ENCODE measurements at regions not wholly inside any gene's neighbourhood (a gene's known extent, or its start where the extent isn't known, plus 50 kb on each side); places are given as distances from the start of the nearest gene placed in this dataset.
A peak's percentile ranks its signal among the peaks of the same experiment; 100 is the strongest.

DNA sequence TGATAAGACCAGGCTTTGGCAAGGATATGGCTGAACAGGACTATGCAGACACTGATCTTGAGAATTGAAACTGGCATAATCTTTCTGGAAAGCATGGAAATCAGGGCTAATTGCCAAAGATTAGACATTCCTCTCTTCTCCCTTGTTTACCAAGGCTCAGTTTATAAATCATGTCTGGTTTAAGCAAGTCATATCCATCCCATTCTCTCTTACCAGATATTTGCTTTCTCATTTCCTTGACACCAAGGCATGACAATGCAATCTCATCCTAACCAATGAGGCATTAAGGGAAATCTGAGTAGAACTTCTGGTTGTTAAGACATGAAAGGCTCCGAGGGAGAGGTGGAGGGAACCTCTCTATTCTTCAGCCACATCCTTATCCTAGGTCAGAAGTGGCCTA lies 110.3 kb upstream of the CEP85L start:
- DNase-seq: no peak

DNA sequence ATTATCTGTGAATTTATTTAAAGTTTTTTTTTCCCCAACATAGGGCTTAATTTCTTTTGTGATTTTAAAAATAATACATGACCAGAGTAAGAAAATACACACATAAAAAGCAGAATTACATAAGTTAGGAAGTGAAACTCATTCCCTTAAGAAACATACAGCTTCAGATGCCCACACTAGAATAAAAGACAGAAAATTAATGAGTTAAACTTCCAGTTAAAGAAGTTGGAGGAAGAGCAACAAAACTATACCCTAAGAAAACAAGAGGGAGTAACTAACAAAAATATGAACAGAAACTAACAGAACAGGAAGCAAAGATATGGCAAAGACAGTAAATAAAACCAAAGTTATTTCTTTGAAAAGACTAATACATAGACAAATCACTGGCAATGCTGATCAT lies 107.6 kb upstream of the CEP85L start:
- no peak for DNase-seq

DNA sequence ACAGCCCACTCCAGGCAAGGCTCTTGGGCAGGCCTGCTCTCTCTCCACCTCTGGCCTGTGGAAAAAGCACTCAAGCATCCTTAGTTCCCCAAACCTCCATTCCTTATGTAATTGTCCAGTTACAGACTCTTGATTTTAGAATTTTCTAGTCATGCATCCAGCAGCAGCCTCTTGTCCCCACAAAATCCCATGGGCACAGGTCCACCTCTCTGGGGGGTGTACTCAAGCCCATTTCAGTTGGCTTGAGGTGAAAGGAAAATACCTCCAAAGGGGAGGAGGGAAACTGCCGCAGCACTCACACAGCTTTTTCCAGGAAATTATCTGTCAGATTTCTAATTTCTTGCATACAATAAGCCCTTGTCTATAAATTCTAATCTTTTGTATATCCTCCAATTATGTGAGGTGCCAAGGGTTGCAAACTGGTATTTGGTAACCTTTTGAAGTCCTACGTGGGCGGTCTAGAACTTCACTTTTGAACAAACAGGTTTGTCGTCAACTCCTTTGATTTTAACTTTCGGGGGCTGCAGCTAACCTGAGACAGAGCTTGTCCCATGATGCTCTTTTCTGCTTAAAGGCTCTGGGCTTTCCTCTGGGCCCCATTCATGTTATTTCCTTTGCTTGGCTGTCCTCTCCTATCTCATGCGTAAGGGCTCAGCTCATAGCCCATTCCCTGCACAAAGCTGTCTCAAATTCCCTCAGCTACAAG lies 104.7 kb upstream of the CEP85L start:
- DNase-seq: no peak

DNA sequence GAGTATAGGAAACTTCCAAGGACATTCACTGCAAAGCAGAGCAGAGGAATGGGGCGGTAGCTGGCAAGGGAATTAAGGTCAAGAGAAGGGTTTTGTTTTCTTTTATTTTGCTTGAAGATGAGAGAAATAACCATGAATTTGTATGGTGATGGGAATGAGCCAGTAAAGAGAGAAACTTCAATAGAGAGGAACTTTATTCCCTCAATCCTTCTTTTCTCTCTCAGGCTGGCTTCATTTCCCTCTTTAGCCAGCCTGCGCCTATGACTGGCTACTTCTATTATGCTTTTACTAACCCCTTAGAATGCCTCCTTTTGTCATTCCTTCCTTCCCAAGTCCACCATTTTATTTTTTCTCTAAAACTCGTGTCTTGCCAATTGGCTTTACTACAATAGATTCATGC lies 101.4 kb upstream of the CEP85L start:
- no peak for DNase-seq

DNA sequence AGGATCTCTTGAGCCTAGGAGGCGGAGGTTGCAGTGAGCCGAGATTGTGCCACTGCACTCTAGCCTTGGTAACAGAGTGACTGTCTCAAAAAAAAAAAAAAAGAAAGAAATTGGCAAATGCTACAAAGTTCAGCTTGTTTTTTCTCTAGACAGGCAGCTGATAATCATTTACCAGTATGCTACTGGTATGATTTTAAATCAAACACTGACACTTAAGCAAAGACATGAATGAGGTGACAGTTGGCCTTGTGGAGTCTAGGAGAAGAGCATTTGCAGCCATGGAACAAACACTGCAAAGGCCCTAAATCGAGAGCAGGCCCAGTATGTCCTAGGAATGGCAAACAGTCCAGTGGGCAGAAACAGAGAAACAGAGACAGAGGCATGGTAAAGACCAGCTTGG lies 99.7 kb upstream of the CEP85L start:
- no peak for DNase-seq

DNA sequence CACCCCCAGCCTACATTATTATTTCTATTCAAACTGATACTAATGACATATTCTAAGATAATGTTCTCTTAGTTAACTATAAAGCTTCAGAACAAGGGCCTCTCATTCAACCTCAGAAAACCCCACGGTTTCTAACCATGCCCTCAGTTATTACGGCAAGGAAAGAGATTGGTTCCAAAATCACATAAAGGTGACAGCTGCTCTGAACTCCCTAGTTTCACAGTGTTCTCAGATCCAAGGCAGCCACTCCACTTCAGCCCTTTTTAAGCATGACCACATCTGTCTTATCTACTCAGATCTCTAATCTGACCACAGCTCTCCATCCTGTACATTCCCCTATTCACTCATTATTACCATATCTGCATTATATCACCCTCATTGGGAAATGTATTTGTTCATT lies 98.8 kb upstream of the CEP85L start:
- DNase-seq: no peak

DNA sequence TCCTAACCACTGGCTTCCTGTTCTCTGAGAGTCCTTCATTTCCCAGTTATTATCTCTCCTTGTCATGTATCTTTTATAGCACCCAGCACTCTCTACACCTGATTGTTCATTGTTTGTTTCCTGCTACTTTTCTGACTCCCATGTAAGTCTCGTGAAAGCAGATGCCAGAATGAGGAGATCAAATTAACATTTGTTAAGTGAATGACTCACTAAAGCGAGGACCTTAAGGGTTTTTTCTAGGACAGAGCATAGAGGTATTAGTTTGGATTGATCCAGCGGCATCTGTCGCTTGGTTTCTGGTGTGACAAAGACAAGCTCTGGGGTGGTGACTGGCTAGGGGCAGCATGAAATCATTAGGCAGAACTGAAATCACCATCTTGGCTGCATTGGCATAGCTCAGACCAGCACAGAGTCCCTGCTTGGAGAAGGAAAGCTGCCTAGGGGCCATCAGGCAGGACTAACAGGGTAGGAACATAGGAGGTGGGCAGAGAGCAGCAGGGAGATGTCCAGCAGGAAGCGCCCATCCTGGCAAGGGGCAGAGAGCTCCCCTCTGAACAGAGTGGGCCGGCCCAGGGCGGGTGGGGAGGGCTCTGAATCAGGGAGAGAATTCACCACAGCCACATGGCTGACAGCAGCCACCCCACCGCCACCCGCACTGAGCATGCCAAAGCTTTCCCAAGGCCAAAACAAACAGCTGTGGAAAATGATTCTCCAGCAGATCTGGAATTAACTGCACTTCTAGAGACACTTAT lies 97.1 kb upstream of the CEP85L start:
- DNase-seq: peak in 40 of 56 donors; percentile 9 to 70 (median 35)

DNA sequence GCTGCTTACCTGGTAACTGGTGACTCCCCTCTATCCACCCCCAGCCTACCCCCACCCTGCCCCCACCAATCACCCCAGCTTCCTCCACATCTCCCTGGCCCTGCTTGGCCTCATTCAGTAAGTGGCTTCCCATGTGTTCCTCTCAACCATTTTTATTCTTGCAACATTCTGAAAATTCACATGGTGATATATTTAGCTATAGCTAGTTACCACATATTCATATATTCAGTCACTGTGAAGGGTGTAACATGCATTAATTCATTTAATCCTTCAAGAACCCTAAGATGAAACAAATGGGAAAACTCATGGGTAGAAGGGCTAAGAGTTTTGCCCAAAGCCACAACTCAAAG lies 95.4 kb upstream of the CEP85L start:
- no peak for DNase-seq

DNA sequence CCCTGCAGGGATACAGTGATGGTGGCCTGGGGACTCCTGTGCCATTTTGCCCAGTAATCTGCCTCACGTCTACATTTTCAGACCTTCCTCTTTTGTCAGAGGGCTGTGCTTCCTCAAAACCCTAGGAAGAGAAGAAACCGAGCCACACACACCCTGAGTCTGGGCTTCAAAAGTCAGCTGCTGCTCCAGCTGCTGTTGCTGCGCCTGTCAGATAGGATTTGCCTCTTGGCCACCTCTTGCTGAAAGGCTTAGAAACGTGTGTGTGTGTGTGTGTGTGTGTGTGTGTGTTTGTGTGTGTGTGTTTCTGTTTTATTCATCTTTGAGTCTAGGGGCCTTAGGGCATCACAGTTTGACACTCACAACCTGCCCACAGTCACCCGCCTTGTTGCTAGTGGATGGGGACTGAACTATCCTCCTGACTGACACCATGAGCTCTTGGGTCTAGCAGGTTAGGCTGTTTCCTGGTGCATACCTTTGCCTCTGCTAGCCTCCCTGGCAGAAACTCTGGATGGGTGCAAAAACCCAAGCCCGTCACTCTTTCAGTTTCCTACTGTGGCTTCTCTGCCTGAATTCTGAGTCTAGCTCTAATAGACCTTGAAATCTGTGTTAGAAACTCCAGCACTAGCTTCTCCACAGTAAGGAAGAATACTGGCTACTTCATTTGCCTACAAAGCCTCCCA lies 94.9 kb upstream of the CEP85L start:
- DNase-seq: peak in 4 of 56 donors; percentile 8 to 29 (median 10)

DNA sequence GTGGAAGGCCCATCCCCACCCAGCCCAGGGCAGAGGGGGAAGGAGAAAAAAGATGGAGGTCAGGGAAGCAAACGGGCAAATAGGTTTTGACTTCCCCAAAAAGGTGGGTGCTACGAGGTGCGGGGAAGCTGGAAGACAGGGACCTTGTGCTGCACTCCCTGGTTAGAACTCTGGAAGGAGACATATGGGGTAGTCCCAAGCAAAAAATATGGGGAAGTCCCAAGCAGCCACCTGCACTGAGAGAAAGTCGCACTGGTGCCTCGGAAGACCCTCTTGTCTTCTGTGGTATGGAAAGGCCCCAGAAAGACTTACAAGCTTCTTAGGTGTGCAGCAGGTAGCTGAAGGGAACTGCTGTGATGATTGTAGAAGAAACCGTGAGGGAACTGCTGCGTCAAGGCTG lies 93.8 kb upstream of the CEP85L start:
- DNase-seq: no peak

DNA sequence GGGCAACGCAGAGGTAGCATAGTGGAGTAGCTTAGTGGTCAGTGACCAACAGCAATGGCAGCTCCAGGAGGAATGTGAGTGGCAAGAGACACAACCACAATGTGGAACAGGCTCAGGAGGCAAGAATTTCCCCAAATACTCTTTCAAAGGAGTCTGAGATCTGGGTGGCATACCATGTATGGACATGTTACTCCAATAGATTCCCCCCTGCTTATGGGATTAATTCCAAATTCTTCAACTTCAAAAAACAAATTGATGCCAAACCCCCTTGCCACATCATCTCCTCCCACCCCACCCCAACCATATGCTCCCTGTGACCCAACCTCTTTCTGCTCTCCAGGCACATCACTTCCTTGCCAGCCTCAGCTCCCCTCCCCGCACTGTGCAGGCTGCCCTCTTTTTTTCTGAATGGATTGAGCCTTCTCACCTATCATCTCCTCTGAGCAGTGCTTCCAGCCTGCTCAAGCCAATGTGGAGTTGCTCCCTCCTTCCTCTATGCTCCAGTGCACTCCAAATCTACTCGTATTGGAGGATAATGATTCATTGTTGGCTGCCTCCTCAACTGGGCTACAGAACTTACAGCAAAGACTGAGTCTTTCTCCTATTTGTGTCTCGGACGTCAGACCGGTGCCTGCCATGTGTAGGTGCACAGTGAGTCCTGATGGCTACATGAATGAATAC lies 93.0 kb upstream of the CEP85L start:
- DNase-seq: no peak

DNA sequence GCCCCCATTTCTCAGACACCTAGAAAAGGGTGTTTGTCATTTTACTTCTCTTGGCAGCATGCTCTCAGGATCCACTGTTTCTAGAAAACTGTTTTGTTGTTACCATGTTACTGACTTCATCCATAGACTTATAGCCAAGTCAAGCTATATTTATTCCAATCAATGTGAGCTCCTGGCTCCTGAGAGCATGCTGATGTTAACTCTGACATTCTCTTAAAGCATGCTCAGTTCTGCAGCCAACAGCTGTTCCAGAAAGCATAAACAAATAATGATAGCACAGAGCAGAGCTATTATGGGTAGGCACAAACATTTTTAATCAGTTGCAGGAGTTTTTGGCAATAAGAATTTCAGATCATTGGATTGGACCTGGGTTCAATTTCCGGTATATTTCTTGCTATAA lies 92.4 kb upstream of the CEP85L start:
- DNase-seq: no peak

DNA sequence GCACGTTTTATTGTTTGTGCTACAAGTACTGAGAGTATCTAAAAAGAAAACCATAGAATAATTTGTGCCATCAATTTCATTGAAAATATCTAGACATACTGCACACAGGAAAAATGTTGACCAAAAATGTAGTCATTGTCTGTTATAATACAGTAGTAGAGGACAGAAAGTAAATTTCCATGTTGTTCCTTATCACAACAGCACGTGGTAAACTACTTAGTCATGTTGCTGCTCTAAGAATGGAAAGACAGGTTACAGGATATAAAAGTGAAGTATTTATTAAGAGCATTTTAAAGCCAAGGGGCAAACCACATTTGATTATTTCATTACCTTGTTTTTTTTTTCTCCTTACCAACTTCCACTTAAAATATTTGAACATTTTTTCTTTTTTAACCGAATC lies 89.0 kb upstream of the CEP85L start:
- DNase-seq: no peak

DNA sequence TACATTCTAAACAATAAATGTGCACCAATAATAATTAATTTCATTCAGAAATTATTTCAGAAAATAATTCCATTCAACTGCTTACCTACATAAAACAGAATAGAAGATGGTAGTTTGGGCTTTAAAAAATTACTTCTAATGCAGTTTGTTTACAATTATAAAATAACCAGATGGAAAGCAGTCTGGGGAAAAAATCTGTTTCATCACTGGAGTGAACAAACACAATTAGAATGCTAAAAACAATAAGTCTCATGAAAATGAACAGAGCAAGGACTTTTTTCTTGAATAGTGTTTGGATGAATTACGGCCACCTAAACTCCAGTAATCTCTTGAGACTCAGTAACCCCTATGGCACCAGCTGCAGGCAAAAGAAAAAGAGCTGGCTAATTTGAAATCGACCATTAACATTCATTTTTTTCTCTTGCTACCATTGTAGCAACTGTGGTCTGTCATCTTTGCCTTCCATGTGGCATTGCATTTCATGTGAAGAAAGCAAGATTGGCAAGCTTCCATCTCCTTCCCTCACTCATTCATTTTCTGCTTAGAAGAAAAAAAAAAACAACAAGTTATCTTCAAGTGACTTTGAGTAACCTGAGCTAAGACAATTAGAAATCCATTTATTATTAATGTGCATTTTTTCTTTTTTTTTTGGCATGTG lies 88.4 kb upstream of the CEP85L start:
- DNase-seq: no peak

DNA sequence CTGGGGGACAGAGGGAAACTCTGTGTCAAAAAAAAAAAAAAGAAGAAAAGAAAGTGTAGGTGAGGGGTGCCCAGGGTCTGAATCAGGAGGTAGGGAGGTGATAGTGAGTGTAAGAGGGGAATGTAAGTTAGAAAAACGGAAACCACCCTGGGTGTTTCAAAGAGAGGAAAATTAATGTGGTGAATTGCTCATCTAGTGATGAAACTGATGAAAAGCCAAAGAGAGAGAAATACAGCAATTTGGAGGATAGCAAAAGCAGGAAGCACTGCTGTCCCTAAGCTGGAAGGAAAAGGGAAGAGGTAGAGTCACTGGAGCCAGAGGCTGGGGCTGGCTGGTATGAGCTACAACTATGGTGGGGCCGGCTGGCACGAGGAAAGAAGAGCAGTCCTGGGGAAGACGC lies 85.0 kb upstream of the CEP85L start:
- DNase-seq: no peak

DNA sequence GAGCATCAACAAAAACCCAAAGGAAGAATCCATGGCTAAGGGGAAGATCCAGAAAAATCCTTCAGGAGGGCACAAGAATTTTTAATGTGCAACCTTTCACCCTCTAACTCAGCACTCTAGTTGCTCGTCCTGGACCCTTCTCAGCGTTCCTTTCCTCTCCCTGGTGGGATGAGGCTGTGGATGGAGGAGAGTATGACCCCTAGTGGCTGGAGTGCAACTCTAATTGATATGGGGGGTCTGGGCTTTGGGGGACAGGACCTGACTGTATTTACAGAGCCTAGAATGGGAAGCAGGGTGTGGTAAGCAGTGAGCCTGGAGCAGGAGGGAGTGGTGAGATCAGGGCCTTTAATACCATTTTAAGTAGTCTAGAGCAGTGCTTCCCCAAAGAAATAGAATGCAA lies 83.9 kb upstream of the CEP85L start:
- peak in 2 of 56 donors; percentile 12 to 24 for DNase-seq

DNA sequence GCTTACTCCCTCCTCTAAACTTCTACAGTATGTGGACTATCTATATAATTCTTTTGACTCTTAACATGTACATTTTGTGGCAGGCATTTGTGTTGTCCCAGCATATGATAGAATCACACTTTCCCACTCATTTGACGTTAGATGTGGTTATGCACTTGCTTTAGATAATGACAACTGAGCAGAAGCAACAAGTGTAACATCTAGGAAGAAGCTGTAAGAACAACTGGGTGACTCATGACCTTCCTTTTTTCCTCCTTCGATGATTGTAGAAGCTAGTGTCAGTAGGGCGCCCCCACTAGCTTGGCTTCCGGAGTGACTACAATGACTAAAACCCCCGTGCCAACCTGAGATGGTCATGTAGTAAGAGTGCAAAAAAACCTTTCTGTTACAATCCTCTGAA lies 74.6 kb upstream of the CEP85L start:
- no peak for DNase-seq

DNA sequence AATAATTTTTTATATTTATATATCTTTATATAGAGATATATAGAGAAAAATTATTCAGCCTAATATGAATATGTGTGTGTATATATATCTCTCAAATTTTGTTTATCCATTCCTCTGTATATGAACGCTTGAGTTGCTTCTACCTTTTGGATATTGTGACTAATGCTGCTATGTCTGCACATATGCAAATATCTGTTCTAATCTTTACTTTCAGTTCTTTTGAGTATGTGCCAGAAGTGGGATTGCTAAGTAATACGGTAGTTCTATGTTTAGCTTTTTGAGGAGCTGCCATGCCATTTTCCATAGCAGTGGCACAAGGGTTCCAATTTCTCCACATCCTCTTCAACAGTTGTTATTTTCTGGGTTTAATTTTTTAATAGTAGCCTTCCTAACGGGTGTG lies 72.8 kb upstream of the CEP85L start:
- DNase-seq: no peak

DNA sequence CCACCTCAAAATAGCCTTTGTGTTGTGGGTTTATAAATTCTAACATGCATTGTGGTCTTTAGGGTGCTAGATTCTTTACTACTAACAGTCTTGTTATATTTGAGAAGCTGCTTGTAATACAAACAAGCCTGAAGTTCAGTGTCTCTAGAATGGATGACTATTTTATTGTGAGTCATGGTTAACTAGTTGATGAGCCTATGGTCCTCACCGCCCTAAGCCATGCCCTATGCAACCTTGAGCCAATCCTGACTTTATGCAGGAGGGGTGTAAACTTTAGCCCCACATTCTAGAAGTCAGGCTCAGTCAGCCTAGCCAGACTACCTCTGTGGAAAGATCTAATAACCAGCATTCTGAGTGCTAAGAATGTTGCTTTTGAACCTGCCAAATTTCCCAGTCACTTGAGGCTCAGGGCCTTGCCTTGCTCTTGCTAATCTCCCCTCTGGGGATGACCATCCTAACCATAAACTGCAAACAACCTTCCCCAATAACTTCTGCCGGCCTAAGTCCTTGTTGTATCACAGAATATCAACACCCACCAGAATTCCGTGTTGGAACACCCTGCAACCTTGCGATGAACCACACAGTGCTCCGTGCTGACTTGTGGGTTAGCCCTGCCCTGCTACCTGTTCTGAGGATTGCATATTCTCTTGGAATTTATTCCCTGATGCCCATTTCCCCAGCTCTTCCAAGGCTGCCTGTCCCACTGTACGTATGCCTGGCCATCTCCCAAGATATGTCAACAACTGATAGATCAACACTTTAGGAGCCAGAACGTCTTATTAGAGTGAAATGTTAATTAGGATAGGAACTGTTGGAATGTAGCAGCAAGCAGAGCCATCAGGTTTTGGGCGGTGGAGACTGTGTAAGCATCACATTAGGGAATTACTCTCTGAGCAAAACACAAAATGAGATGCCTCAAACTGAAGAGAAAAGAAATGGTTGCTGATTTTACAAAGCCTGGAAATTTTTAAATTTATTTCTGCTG lies 71.7 kb upstream of the CEP85L start:
- DNase-seq: no peak

DNA sequence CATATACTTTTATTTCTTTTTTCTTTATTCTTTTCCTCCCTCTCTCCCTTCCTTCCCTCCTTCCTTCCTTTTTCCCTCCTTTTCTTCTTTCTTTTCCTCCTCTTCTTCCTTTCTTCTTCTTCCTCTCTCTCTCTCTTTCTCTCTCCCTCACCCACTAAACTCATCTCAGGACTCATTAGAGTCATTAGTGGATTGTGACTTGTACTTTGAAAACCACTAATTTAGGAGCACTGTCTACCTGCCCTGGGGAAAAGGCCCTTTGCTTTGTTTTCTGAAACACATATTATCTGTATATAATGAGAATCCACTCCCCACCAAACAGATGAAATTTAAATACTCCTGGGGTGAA lies 68.7 kb upstream of the CEP85L start:
- DNase-seq: no peak

Data from nucleus accumbens (tissue), 56 donors.